Mesendoderm (in vitro differentiated cells): ENCODE measurements at regions not wholly inside any gene's neighbourhood (a gene's known extent, or its start where the extent isn't known, plus 50 kb on each side); places are given as distances from the start of the nearest gene placed in this dataset.

Experiments
- DNase-seq: peaks from one replicate; pipeline ENCODE4 v3.0.0; 2013
- H2AK5ac ChIP-seq: 2 replicates; pipeline ENCODE4 v1.6.1; 2013; ENCODE audit warnings: low read length, inconsistent platforms
- H2BK120ac ChIP-seq: 2 replicates; pipeline ENCODE4 v1.6.1; 2013; ENCODE audit warnings: low read depth, mild to moderate bottlenecking, low read length, moderate library complexity, mixed read lengths
- H2BK15ac ChIP-seq: replicated peaks from 2 replicates; pipeline ENCODE4 v1.6.1; 2013; ENCODE audit warnings: low read depth, mild to moderate bottlenecking, moderate library complexity
- H2BK5ac ChIP-seq: 2 replicates; pipeline ENCODE4 v1.6.1; 2013; ENCODE audit warnings: low read length, inconsistent platforms
- H3K18ac ChIP-seq: 2 replicates; pipeline ENCODE4 v1.6.1; 2013; ENCODE audit warnings: mild to moderate bottlenecking, low read length, mixed read lengths
- H3K23ac ChIP-seq: one replicate; pipeline ENCODE4 v1.6.1; 2013; ENCODE audit warnings: low read length
- H3K27ac ChIP-seq: 2 replicates; pipeline ENCODE4 v1.5.1; 2013; ENCODE audit warnings: low read depth, mild to moderate bottlenecking, inconsistent platforms, low read length, moderate library complexity
- H3K27me3 ChIP-seq: 2 replicates; pipeline ENCODE4 v1.6.1; 2013; ENCODE audit warnings: low read length, control low read depth, mild to moderate bottlenecking, inconsistent platforms; ENCODE audit not compliant: insufficient read depth, poor library complexity
- H3K36me3 ChIP-seq: 2 replicates; pipeline ENCODE4 v1.6.1; 2013; ENCODE audit warnings: low read length, inconsistent platforms; ENCODE audit not compliant: control insufficient read depth, insufficient read depth
- H3K4ac ChIP-seq: one replicate; pipeline ENCODE4 v1.6.1; 2013; ENCODE audit warnings: low read depth, mild to moderate bottlenecking, low read length, moderate library complexity
- H3K4me1 ChIP-seq: 2 replicates; pipeline ENCODE4 v1.6.1; 2013; ENCODE audit warnings: low read depth, low read length, inconsistent platforms; ENCODE audit not compliant: control insufficient read depth
- H3K4me2 ChIP-seq: 2 replicates; pipeline ENCODE4 v1.6.1; 2013; ENCODE audit warnings: low read length
- H3K4me3 ChIP-seq: 2 replicates; pipeline ENCODE4 v1.5.1; 2013; ENCODE audit warnings: mild to moderate bottlenecking, low read length
- H3K56ac ChIP-seq: one replicate; pipeline ENCODE4 v1.6.1; 2013; ENCODE audit warnings: low read length
- H3K79me1 ChIP-seq: 2 replicates; pipeline ENCODE4 v1.6.1; 2013; ENCODE audit warnings: low read length, inconsistent platforms
- H3K79me2 ChIP-seq: 2 replicates; pipeline ENCODE4 v1.6.1; 2013; ENCODE audit warnings: mild to moderate bottlenecking, low read length; ENCODE audit not compliant: control insufficient read depth, insufficient read depth
- H3K9ac ChIP-seq: 2 replicates; pipeline ENCODE4 v1.6.1; 2013; ENCODE audit warnings: low read length, inconsistent platforms
- H4K5ac ChIP-seq: one replicate; pipeline ENCODE4 v1.6.1; 2013; ENCODE audit warnings: low read length
- H4K8ac ChIP-seq: one replicate; pipeline ENCODE4 v1.6.1; 2013; ENCODE audit warnings: low read depth, mild to moderate bottlenecking, control low read depth, low read length, moderate library complexity
- WGBS: extraction: QIAGEN DNeasy Blood & Tissue Kit; methylation state at CpG from one replicate; pipeline ENCODE4 v1.1.7; 2013; ENCODE audit warnings: low lambda C conversion rate, missing lambda C conversion rate; ENCODE audit not compliant: insufficient coverage; ENCODE audit errors: extremely low coverage; 5-methylcytosine and 5-hydroxymethylcytosine counted together

- Histone ChIP-seq H3K27me3 (no peaks in the 10 kb centered on the region), H3K4me1 (no peaks in the 10 kb centered on the region), H2BK120ac (no peak overlapping the region), H3K36me3 (no peaks in the 10 kb centered on the region), H3K9ac (no peak overlapping the region), H3K27ac (no peak overlapping the region), H4K8ac (no peak overlapping the region), H3K23ac (no peak overlapping the region), H3K79me2 (no peaks in the 10 kb centered on the region), H3K4me3 (no peak overlapping the region), H2BK5ac (no peak overlapping the region), H3K79me1 (no peaks in the 10 kb centered on the region), H3K56ac (no peak overlapping the region), H3K4me2 (no peak overlapping the region), H3K18ac (no peak overlapping the region), H3K4ac (no peak overlapping the region), H2AK5ac (no peak overlapping the region), H2BK15ac (no peak overlapping the region), H4K5ac (no peak overlapping the region)
- no peak for DNase-seq
- WGBS, result no CpG with 5 or more reads among the region's 1 CpG
Observed at GRCh38 chr1:191943684-191944083, 214.6 kb upstream of the RGS18 start.

- no CpG with 5 or more reads among the region's 1 CpG for WGBS
- Histone ChIP-seq H3K23ac (no peak overlapping the region), H2AK5ac (no peak overlapping the region), H3K4me1 (no peaks in the 10 kb centered on the region), H3K27me3 (no peaks in the 10 kb centered on the region), H3K56ac (no peak overlapping the region), H3K27ac (no peak overlapping the region), H3K4me2 (no peak overlapping the region), H4K5ac (no peak overlapping the region), H2BK120ac (no peak overlapping the region), H3K79me1 (no peaks in the 10 kb centered on the region), H2BK15ac (no peak overlapping the region), H3K36me3 (no peaks in the 10 kb centered on the region), H3K4me3 (no peak overlapping the region), H3K9ac (no peak overlapping the region), H3K18ac (no peak overlapping the region), H3K4ac (no peak overlapping the region), H2BK5ac (no peak overlapping the region), H3K79me2 (no peaks in the 10 kb centered on the region), H4K8ac (no peak overlapping the region)
- no peak for DNase-seq
Observed at GRCh38 chr1:191953526-191953925, 204.7 kb upstream of the RGS18 start.

- H3K23ac ChIP-seq, result no peak overlapping the region
- H3K27ac ChIP-seq, result no peak overlapping the region
- H3K4ac ChIP-seq, result no peak overlapping the region
- no peaks in the 10 kb centered on the region for H3K79me1 ChIP-seq
- no peak overlapping the region for H3K18ac ChIP-seq
- WGBS, result no CpG with 5 or more reads among the region's 4 CpGs
- no peaks in the 10 kb centered on the region for H3K36me3 ChIP-seq
- DNase-seq, result no peak
- H3K79me2 ChIP-seq, result no peaks in the 10 kb centered on the region
- no peak overlapping the region for H2BK5ac ChIP-seq
- H4K8ac ChIP-seq, result no peak overlapping the region
- H3K4me2 ChIP-seq, result no peak overlapping the region
- no peak overlapping the region for H3K56ac ChIP-seq
- H3K27me3 ChIP-seq, result no peaks in the 10 kb centered on the region
- no peak overlapping the region for H3K9ac ChIP-seq
- no peak overlapping the region for H3K4me3 ChIP-seq
- H4K5ac ChIP-seq, result no peak overlapping the region
- no peak overlapping the region for H2BK120ac ChIP-seq
- no peaks in the 10 kb centered on the region for H3K4me1 ChIP-seq
- no peak overlapping the region for H2BK15ac ChIP-seq
- no peak overlapping the region for H2AK5ac ChIP-seq
Observed at GRCh38 chr1:191959856-191960255, 198.4 kb upstream of the RGS18 start.

- no peak overlapping the region for H3K4me3 ChIP-seq
- no peak overlapping the region for H3K18ac ChIP-seq
- H3K79me2 ChIP-seq, result no peaks in the 10 kb centered on the region
- no peaks in the 10 kb centered on the region for H3K36me3 ChIP-seq
- DNase-seq, result peak; percentile 63
- no peaks in the 10 kb centered on the region for H3K27me3 ChIP-seq
- H3K23ac ChIP-seq, result no peak overlapping the region
- no peak overlapping the region for H4K8ac ChIP-seq
- no peak overlapping the region for H2BK5ac ChIP-seq
- H2BK120ac ChIP-seq, result no peak overlapping the region
- H2AK5ac ChIP-seq, result no peak overlapping the region
- no peak overlapping the region for H3K4me2 ChIP-seq
- H2BK15ac ChIP-seq, result no peak overlapping the region
- no peaks in the 10 kb centered on the region for H3K4me1 ChIP-seq
- no peaks in the 10 kb centered on the region for H3K79me1 ChIP-seq
- H3K4ac ChIP-seq, result no peak overlapping the region
- WGBS, result no CpG with 5 or more reads among the region's 2 CpGs
- no peak overlapping the region for H4K5ac ChIP-seq
- no peak overlapping the region for H3K56ac ChIP-seq
- H3K9ac ChIP-seq, result no peak overlapping the region
- H3K27ac ChIP-seq, result no peak overlapping the region
Observed at GRCh38 chr1:191963286-191963685, 195.0 kb upstream of the RGS18 start.

GRCh38 chr1:191963781-191964455 is 194.3 kb upstream of the RGS18 start:
- Histone ChIP-seq H3K23ac (no peak overlapping the region), H3K36me3 (no peaks in the 10 kb centered on the region), H3K27me3 (no peaks in the 10 kb centered on the region), H3K4me2 (no peak overlapping the region), H2BK15ac (no peak overlapping the region), H3K9ac (no peak overlapping the region), H3K4me3 (no peak overlapping the region), H3K56ac (no peak overlapping the region), H3K79me1 (no peaks in the 10 kb centered on the region), H3K18ac (no peak overlapping the region), H3K27ac (no peak overlapping the region), H2BK120ac (no peak overlapping the region), H4K8ac (no peak overlapping the region), H3K79me2 (no peaks in the 10 kb centered on the region), H2AK5ac (no peak overlapping the region), H3K4ac (no peak overlapping the region), H4K5ac (no peak overlapping the region), H3K4me1 (no peaks in the 10 kb centered on the region), H2BK5ac (no peak overlapping the region)
- no CpG with 5 or more reads among the region's 3 CpGs for WGBS
- DNase-seq, result peak; percentile 7

GRCh38 chr1:191969290-191969689 is 189.0 kb upstream of the RGS18 start:
- no peak overlapping the region for H4K8ac ChIP-seq
- H2BK5ac ChIP-seq, result no peak overlapping the region
- no peak overlapping the region for H3K9ac ChIP-seq
- no peaks in the 10 kb centered on the region for H3K36me3 ChIP-seq
- H2AK5ac ChIP-seq, result no peak overlapping the region
- no peaks in the 10 kb centered on the region for H3K4me1 ChIP-seq
- H2BK120ac ChIP-seq, result no peak overlapping the region
- H3K56ac ChIP-seq, result no peak overlapping the region
- no CpG with 5 or more reads among the region's 5 CpGs for WGBS
- H3K23ac ChIP-seq, result no peak overlapping the region
- no peak overlapping the region for H2BK15ac ChIP-seq
- H3K4me3 ChIP-seq, result no peak overlapping the region
- no peak overlapping the region for H3K4ac ChIP-seq
- H4K5ac ChIP-seq, result no peak overlapping the region
- no peak overlapping the region for H3K27ac ChIP-seq
- H3K18ac ChIP-seq, result no peak overlapping the region
- no peak overlapping the region for H3K4me2 ChIP-seq
- no peaks in the 10 kb centered on the region for H3K79me2 ChIP-seq
- no peak for DNase-seq
- H3K79me1 ChIP-seq, result no peaks in the 10 kb centered on the region
- H3K27me3 ChIP-seq, result no peaks in the 10 kb centered on the region
